Breast epithelium (tissue), 3 donors: ENCODE measurements at regions not wholly inside any gene's neighbourhood (a gene's known extent, or its start where the extent isn't known, plus 50 kb on each side); places are given as distances from the start of the nearest gene placed in this dataset.

Experiments used
- POLR2A ChIP-seq: fragments of 450-650 bp; IDR thresholded peaks from one replicate; pipeline ENCODE4 v1.6.1; 2016; ENCODE audit warnings: antibody characterized with exemption, mild to moderate bottlenecking, moderate library complexity
- TF ChIP-seq, protein P1 (sequence below), 3 donors: fragments of 450-650 bp; IDR thresholded peaks; one replicate each; pipeline ENCODE4 v1.5.1; 2016 to 2017; ENCODE audit warnings: antibody characterized with exemption in 3 of 3, mild to moderate bottlenecking in 3 of 3, moderate library complexity in 3 of 3

DNA sequence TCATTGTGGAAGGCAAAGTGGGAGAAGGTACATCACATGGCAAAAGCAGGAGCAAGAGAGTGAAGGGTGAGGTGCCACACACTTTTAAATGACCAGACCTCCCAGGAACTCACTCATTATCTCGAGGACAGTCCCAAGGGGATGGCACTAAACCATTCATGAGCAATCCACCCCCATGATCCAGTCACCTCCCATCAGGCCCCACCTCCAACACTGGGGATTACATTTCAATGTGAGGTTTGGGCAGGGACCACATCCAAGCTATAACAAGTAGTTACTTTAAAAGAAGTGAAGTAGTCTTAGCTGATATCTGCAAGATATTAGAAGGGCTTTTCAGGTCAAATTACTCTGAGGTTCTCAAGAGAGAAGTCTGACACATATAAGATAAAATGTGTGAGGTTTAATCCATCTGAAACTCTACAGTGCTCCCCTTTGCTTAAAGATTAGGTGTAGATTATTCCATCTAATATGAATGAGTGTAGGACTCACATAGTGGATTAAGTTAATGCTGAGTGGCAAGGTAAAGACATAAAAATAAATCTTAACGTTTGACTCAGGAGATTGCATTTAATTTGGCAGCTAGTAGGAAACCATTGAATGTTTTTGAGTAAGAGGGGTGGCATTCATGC, 130.8 kb downstream of the TMX1 start:
- TF ChIP-seq, protein P1, sequence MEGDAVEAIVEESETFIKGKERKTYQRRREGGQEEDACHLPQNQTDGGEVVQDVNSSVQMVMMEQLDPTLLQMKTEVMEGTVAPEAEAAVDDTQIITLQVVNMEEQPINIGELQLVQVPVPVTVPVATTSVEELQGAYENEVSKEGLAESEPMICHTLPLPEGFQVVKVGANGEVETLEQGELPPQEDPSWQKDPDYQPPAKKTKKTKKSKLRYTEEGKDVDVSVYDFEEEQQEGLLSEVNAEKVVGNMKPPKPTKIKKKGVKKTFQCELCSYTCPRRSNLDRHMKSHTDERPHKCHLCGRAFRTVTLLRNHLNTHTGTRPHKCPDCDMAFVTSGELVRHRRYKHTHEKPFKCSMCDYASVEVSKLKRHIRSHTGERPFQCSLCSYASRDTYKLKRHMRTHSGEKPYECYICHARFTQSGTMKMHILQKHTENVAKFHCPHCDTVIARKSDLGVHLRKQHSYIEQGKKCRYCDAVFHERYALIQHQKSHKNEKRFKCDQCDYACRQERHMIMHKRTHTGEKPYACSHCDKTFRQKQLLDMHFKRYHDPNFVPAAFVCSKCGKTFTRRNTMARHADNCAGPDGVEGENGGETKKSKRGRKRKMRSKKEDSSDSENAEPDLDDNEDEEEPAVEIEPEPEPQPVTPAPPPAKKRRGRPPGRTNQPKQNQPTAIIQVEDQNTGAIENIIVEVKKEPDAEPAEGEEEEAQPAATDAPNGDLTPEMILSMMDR (IDR thresholded peaks at IDR 0.05): no peak
- no peak for TF ChIP-seq POLR2A
